Esophagus (tissue), 2 donors: ENCODE measurements at regions not wholly inside any gene's neighbourhood (a gene's known extent, or its start where the extent isn't known, plus 50 kb on each side); places are given as distances from the start of the nearest gene placed in this dataset.

Source experiments
- H3K27ac ChIP-seq, 2 donors: one replicate each; pipeline ENCODE4 v1.5.1; 2013; ENCODE audit warnings: low read depth in 2 of 2, mild to moderate bottlenecking in 2 of 2, inconsistent platforms in 1 of 2, low read length in 1 of 2, moderate library complexity in 1 of 2
- H3K27me3 ChIP-seq, 2 donors: one replicate each; pipeline ENCODE4 v1.6.1; 2013; ENCODE audit warnings: low read length in 2 of 2, control low read depth in 1 of 2, mild to moderate bottlenecking in 1 of 2; ENCODE audit not compliant: insufficient read depth in 2 of 2, control insufficient read depth in 1 of 2
- H3K36me3 ChIP-seq, 2 donors: one replicate each; pipeline ENCODE4 v1.6.1; 2013; ENCODE audit warnings: low read length in 1 of 2; ENCODE audit not compliant: control insufficient read depth in 2 of 2, insufficient read depth in 2 of 2
- H3K4me1 ChIP-seq, 2 donors: one replicate each; pipeline ENCODE4 v1.6.1; 2013; ENCODE audit warnings: low read length in 1 of 2; ENCODE audit not compliant: control insufficient read depth in 2 of 2, insufficient read depth in 2 of 2
- H3K4me3 ChIP-seq, 2 donors: one replicate each; pipeline ENCODE4 v1.5.1; 2013; ENCODE audit warnings: low read length in 2 of 2, mild to moderate bottlenecking in 2 of 2, low read depth in 1 of 2, moderate library complexity in 1 of 2
- H3K9me3 ChIP-seq, 2 donors: one replicate each; pipeline ENCODE4 v1.6.1; 2013; ENCODE audit warnings: mild to moderate bottlenecking in 2 of 2, low read depth in 1 of 2, low read length in 1 of 2, moderate library complexity in 1 of 2; ENCODE audit not compliant: control insufficient read depth in 2 of 2, insufficient read depth in 1 of 2
- WGBS, 2 donors: extraction: QIAGEN DNeasy Blood & Tissue Kit; methylation state at CpG; one replicate each; pipeline ENCODE4 v1.1.7; 2013; 5-methylcytosine and 5-hydroxymethylcytosine counted together
- donor health status: healthy with polysubstance abuse.
- donor health status: Bipolar disorder and iron deficiency.

- no peak overlapping the region for H3K4me3 ChIP-seq
- H3K27ac ChIP-seq: no peak overlapping the region
- H3K27me3 ChIP-seq: no peaks in the 10 kb centered on the region
- H3K36me3 ChIP-seq: no peaks in the 10 kb centered on the region
- WGBS, 2 donors: 53 to 60% methylated on average over 12 of the region's 12 CpGs
- H3K4me1 ChIP-seq: no peaks in the 10 kb centered on the region
- no peaks in the 10 kb centered on the region for H3K9me3 ChIP-seq
Observed at GRCh38 chr15:96234109-96234892, 96.2 kb upstream of the NR2F2 start.

DNA sequence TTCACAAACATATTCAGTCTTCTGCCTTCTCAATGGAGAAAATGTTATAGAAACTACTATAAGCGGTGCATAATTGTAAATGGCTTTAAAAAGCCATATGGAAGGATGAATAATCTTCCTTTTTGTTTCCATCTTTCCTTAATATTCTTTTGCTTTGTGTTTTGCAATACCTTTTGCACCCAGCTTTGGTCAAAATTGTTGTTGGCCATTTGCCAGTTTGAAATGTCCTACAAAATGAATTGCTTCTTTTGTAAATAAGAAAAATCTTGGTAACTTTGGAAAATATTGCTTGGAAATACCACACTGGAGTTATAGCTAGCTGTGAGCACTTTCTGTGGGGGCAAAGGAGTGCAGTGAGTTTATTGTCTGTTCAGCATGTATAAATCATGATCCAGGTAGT lies 93.5 kb upstream of the NR2F2 start:
- no peak overlapping the region for H3K27ac ChIP-seq
- no peaks in the 10 kb centered on the region for H3K27me3 ChIP-seq
- H3K9me3 ChIP-seq: no peaks in the 10 kb centered on the region
- no peaks in the 10 kb centered on the region for H3K36me3 ChIP-seq
- 88 to 94% methylated on average over 1 of the region's 1 CpG for WGBS, 2 donors
- H3K4me1 ChIP-seq: no peaks in the 10 kb centered on the region
- no peak overlapping the region for H3K4me3 ChIP-seq

- 83 to 86% methylated on average over 1 of the region's 1 CpG for WGBS, 2 donors
- no peaks in the 10 kb centered on the region for H3K27me3 ChIP-seq
- H3K9me3 ChIP-seq: no peaks in the 10 kb centered on the region
- H3K36me3 ChIP-seq: no peaks in the 10 kb centered on the region
- no peak overlapping the region for H3K4me3 ChIP-seq
- H3K27ac ChIP-seq: no peak overlapping the region
- no peaks in the 10 kb centered on the region for H3K4me1 ChIP-seq
Observed at GRCh38 chr15:96242761-96243160, 87.7 kb upstream of the NR2F2 start.

DNA sequence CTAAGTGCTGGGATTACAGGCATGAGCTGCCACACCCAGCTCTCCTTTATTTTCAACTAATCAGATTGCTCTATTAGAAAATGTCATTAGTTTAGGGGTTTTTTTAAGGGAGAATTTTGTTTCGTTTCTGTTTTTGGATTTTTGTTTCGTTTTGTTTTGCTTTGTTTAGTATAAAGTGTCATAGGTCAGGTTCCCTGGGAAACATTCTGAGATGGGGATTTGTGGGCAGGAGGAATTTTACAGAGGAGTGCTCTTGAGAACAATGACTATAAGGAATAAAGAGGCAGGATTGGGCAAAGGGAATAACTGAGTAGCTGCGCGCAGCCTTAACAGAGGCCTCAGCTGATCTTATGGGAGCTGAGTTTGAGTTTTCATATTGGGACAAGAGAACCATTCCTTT lies 86.8 kb upstream of the NR2F2 start:
- no peak overlapping the region for H3K4me3 ChIP-seq
- no peaks in the 10 kb centered on the region for H3K4me1 ChIP-seq
- H3K9me3 ChIP-seq: no peaks in the 10 kb centered on the region
- 69 to 73% methylated on average over 4 of the region's 4 CpGs for WGBS, 2 donors
- H3K27me3 ChIP-seq: no peaks in the 10 kb centered on the region
- no peaks in the 10 kb centered on the region for H3K36me3 ChIP-seq
- H3K27ac ChIP-seq: no peak overlapping the region

DNA sequence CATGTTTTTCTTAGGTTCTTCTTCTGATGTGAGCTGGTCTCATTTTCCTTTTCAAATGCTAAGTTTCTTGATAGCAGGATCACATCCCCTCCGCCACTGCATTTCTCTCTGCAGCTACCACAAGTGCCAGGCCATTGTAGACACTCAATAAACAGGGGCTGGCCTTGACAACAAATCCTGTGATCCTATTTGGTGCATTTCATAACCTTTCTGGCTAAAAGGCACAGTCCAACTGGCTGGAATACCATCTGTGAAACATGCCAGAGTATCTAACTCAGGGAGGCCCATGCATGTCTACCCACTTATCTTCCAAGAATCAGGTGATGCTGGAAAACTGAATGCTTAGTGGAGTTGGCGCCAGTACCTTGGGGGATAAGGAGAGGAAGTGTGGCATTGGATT lies 85.2 kb upstream of the NR2F2 start:
- no peaks in the 10 kb centered on the region for H3K27me3 ChIP-seq
- no peaks in the 10 kb centered on the region for H3K9me3 ChIP-seq
- H3K4me1 ChIP-seq: no peaks in the 10 kb centered on the region
- H3K27ac ChIP-seq: no peak overlapping the region
- H3K4me3 ChIP-seq: no peak overlapping the region
- H3K36me3 ChIP-seq: no peaks in the 10 kb centered on the region
- WGBS, 2 donors: 57 to 65% methylated on average over 2 of the region's 2 CpGs

- WGBS, 2 donors: 84 to 87% methylated on average over 4 of the region's 4 CpGs
- Histone ChIP-seq H3K36me3 (no peaks in the 10 kb centered on the region), H3K9me3 (no peaks in the 10 kb centered on the region), H3K4me3 (no peak overlapping the region), H3K27me3 (no peaks in the 10 kb centered on the region), H3K4me1 (no peaks in the 10 kb centered on the region), H3K27ac (no peak overlapping the region)
Observed at GRCh38 chr15:96246057-96246456, 84.4 kb upstream of the NR2F2 start.

DNA sequence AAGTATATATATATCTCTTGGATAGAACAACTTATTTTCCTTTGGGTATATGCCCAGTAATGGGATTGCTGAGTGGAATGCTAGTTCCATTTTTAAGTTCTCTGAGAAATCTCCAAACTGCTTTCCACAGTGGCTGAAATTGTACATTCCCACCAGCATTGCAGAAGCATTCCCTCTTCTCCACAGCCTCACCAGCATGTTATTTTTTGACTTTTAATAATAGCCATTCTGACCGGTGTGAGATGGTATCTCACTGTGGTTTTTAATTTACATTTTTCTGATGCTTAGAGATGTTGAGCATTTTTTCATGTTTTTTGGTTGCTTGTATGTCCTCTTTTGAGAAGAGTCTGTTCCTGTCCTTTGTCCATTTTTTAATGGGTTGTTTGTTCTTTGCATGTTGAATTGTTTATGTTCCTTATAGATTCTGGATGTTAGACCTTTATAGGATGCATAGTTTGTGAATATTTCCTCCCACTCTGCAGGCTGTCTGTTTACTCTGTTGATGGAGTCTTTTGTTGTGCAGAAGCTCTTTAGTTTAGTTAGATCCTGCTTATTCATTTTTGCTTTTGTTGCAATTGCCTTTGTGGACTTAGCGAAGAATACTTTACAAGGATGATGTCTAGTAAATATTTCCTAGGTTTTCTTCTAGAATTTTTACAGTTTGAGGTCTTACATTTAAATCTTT lies 82.7 kb upstream of the NR2F2 start:
- 91 to 93% methylated on average over 2 of the region's 2 CpGs for WGBS, 2 donors
- Histone ChIP-seq H3K27me3 (no peaks in the 10 kb centered on the region), H3K9me3 (no peaks in the 10 kb centered on the region), H3K27ac (no peak overlapping the region), H3K4me3 (no peak overlapping the region), H3K4me1 (no peaks in the 10 kb centered on the region), H3K36me3 (no peaks in the 10 kb centered on the region)

GRCh38 chr15:96252148-96252547 lies 78.4 kb upstream of the NR2F2 start:
- WGBS, 2 donors: 86 to 92% methylated on average over 5 of the region's 5 CpGs
- H3K9me3 ChIP-seq: no peaks in the 10 kb centered on the region
- H3K4me3 ChIP-seq: no peak overlapping the region
- H3K27ac ChIP-seq: no peak overlapping the region
- H3K4me1 ChIP-seq: no peaks in the 10 kb centered on the region
- no peaks in the 10 kb centered on the region for H3K27me3 ChIP-seq
- no peaks in the 10 kb centered on the region for H3K36me3 ChIP-seq

- 75 to 80% methylated on average over 7 of the region's 7 CpGs for WGBS, 2 donors
- Histone ChIP-seq H3K27me3 (no peaks in the 10 kb centered on the region), H3K27ac (no peak overlapping the region)
Observed at GRCh38 chr15:96253006-96253747, 77.3 kb upstream of the NR2F2 start.

More at GRCh38 chr15:96253006-96253747, 77.3 kb upstream of the NR2F2 start:
- Histone ChIP-seq H3K9me3 (no peaks in the 10 kb centered on the region), H3K36me3 (no peaks in the 10 kb centered on the region), H3K4me1 (no peaks in the 10 kb centered on the region), H3K4me3 (no peak overlapping the region)
